H9 (cell line): ENCODE measurements at regions not wholly inside any gene's neighbourhood (a gene's known extent, or its start where the extent isn't known, plus 50 kb on each side); places are given as distances from the start of the nearest gene placed in this dataset.

Experiments used
- DNase-seq: peaks from one replicate; pipeline ENCODE4 v3.0.0-alpha.2; 2017
- H2AFZ ChIP-seq: one replicate; pipeline ENCODE4 v1.6.1; 2013; ENCODE audit warnings: mild to moderate bottlenecking, low read length, control low read depth, moderate library complexity
- H2AK5ac ChIP-seq: 2 replicates; pipeline ENCODE4 v1.6.1; 2013; ENCODE audit warnings: low read length, control low read depth, mixed read lengths; ENCODE audit not compliant: insufficient read length
- H2BK120ac ChIP-seq: one replicate; pipeline ENCODE4 v1.6.1; 2013; ENCODE audit warnings: low read depth, mild to moderate bottlenecking, low read length, control low read depth, inconsistent platforms; ENCODE audit not compliant: poor library complexity, severe bottlenecking
- H2BK12ac ChIP-seq: 2 replicates; pipeline ENCODE4 v1.6.1; 2013; ENCODE audit warnings: low read length, control low read depth, mixed read lengths, low read depth; ENCODE audit not compliant: insufficient read length
- H2BK15ac ChIP-seq: 2 replicates; pipeline ENCODE4 v1.6.1; 2013; ENCODE audit warnings: low read depth, low read length, control low read depth
- H2BK20ac ChIP-seq: one replicate; pipeline ENCODE4 v1.6.1; 2013; ENCODE audit warnings: low read depth, mild to moderate bottlenecking, low read length, control low read depth, inconsistent platforms; ENCODE audit not compliant: poor library complexity, severe bottlenecking
- H2BK5ac ChIP-seq: 2 replicates; pipeline ENCODE4 v1.6.1; 2013; ENCODE audit warnings: low read length, control low read depth, mixed read lengths; ENCODE audit not compliant: insufficient read length
- H3K14ac ChIP-seq: 2 replicates; pipeline ENCODE4 v1.6.1; 2013; ENCODE audit warnings: low read length, control low read depth; ENCODE audit not compliant: insufficient read depth
- H3K18ac ChIP-seq: 2 replicates; pipeline ENCODE4 v1.6.1; 2013; ENCODE audit warnings: low read depth, mild to moderate bottlenecking, mixed read lengths, low read length, control low read depth; ENCODE audit not compliant: insufficient read length
- H3K23ac ChIP-seq: 2 replicates; pipeline ENCODE4 v1.6.1; 2013; ENCODE audit warnings: low read length, control low read depth, mixed read lengths, low read depth; ENCODE audit not compliant: insufficient read length
- H3K23me2 ChIP-seq: 2 replicates; pipeline ENCODE4 v1.6.1; 2013; ENCODE audit warnings: low read depth, mild to moderate bottlenecking, mixed read lengths, low read length, control low read depth; ENCODE audit not compliant: insufficient read length, poor library complexity, severe bottlenecking
- H3K27ac ChIP-seq: 2 replicates; pipeline ENCODE4 v1.5.1; 2013; ENCODE audit warnings: low read length, control low read depth, mixed read lengths, low read depth; ENCODE audit not compliant: insufficient read length
- H3K27me3 ChIP-seq: 2 replicates; pipeline ENCODE4 v1.6.1; 2013; ENCODE audit warnings: low read length, control low read depth, inconsistent platforms; ENCODE audit not compliant: insufficient read depth
- H3K4ac ChIP-seq: 2 replicates; pipeline ENCODE4 v1.6.1; 2013; ENCODE audit warnings: low read depth, mild to moderate bottlenecking, control low read depth, inconsistent platforms, low read length, moderate library complexity
- H3K4me1 ChIP-seq: 2 replicates; pipeline ENCODE4 v1.6.1; 2013; ENCODE audit warnings: low read length, control low read depth, inconsistent platforms; ENCODE audit not compliant: insufficient read depth
- H3K4me2 ChIP-seq: 2 replicates; pipeline ENCODE4 v1.6.1; 2013; ENCODE audit warnings: low read length, control low read depth, mixed read lengths; ENCODE audit not compliant: insufficient read length, insufficient read depth
- H3K56ac ChIP-seq: 2 replicates; pipeline ENCODE4 v1.6.1; 2013; ENCODE audit warnings: low read depth, mild to moderate bottlenecking, mixed read lengths, low read length, control low read depth; ENCODE audit not compliant: insufficient read length
- H3K79me1 ChIP-seq: 2 replicates; pipeline ENCODE4 v1.6.1; 2013; ENCODE audit warnings: low read depth, mild to moderate bottlenecking, moderate library complexity, low read length, control low read depth, inconsistent platforms; ENCODE audit not compliant: insufficient read depth, poor library complexity, severe bottlenecking
- H3K79me2 ChIP-seq: 2 replicates; pipeline ENCODE4 v1.6.1; 2013; ENCODE audit warnings: low read length, control low read depth, inconsistent platforms; ENCODE audit not compliant: insufficient read depth
- H3K9ac ChIP-seq: 2 replicates; pipeline ENCODE4 v1.6.1; 2013; ENCODE audit warnings: low read length, control low read depth, mixed read lengths; ENCODE audit not compliant: insufficient read length; ENCODE audit errors: extremely low read depth
- H3K9me3 ChIP-seq: one replicate; pipeline ENCODE4 v1.6.1; 2013; ENCODE audit warnings: low read depth, low read length, inconsistent platforms; ENCODE audit not compliant: control insufficient read depth
- H3T11ph ChIP-seq: one replicate; pipeline ENCODE4 v1.6.1; 2013; ENCODE audit warnings: mild to moderate bottlenecking, low read length, control low read depth, inconsistent platforms
- H4K20me1 ChIP-seq: one replicate; pipeline ENCODE4 v1.6.1; 2013; ENCODE audit not compliant: control insufficient read depth, insufficient read length, insufficient read depth
- H4K5ac ChIP-seq: 2 replicates; pipeline ENCODE4 v1.6.1; 2013; ENCODE audit warnings: low read depth, mild to moderate bottlenecking, mixed read lengths, low read length, control low read depth; ENCODE audit not compliant: insufficient read length
- H4K8ac ChIP-seq: replicated peaks from 2 replicates; pipeline ENCODE4 v1.6.1; 2013; ENCODE audit warnings: low read length, control low read depth, mixed read lengths, low read depth; ENCODE audit not compliant: insufficient read length
- H4K91ac ChIP-seq: 2 replicates; pipeline ENCODE4 v1.6.1; 2013; ENCODE audit warnings: low read depth, mild to moderate bottlenecking, moderate library complexity, mixed read lengths, low read length, control low read depth; ENCODE audit not compliant: insufficient read length
- H3K27ac Mint-ChIP-seq, 3 experiments: 2 replicates in 2 of 3; 3 replicates in 1 of 3; pipeline ENCODE4 v1.8.0; 2020 to 2021; ENCODE audit warnings: mixed read lengths in 3 of 3, mild to moderate bottlenecking in 1 of 3, moderate library complexity in 1 of 3
- H3K27me3 Mint-ChIP-seq: 2 replicates; pipeline ENCODE4 v1.8.0; 2021; ENCODE audit warnings: low read depth, mild to moderate bottlenecking, moderate library complexity, mixed read lengths
- H3K36me3 Mint-ChIP-seq, 3 experiments: 2 replicates in 2 of 3; 3 replicates in 1 of 3; pipeline ENCODE4 v1.8.0; 2020 to 2021; ENCODE audit warnings: low read depth in 3 of 3, mixed read lengths in 3 of 3; ENCODE audit not compliant: insufficient read depth in 1 of 3
- H3K4me1 Mint-ChIP-seq, 2 experiments: 2 replicates each; pipeline ENCODE4 v1.8.0; 2020; ENCODE audit warnings: mixed read lengths in 2 of 2
- H3K4me3 Mint-ChIP-seq, 2 experiments: 2 replicates in 1 of 2; 3 replicates in 1 of 2; pipeline ENCODE4 v1.8.0; 2020 to 2021; ENCODE audit warnings: mild to moderate bottlenecking in 2 of 2, mixed read lengths in 2 of 2, moderate library complexity in 1 of 2
- H3K9me3 Mint-ChIP-seq, 2 experiments: 2 replicates in 1 of 2; 3 replicates in 1 of 2; pipeline ENCODE4 v1.8.0; 2020; ENCODE audit warnings: mild to moderate bottlenecking in 2 of 2, mixed read lengths in 2 of 2, moderate library complexity in 1 of 2
- WGBS: extraction: QIAGEN DNeasy Blood & Tissue Kit; methylation state at CpG from one replicate; pipeline ENCODE4 v1.1.7; 2013; ENCODE audit warnings: missing lambda C conversion rate, low lambda C conversion rate, mixed read lengths; ENCODE audit not compliant: insufficient read length; ENCODE audit errors: extremely low coverage; 5-methylcytosine and 5-hydroxymethylcytosine counted together
- TF ChIP-seq, protein P1 (sequence below): fragments of 200-600 bp; sonication (generic); conservative IDR thresholded peaks from 3 replicates; pipeline ENCODE4 v1.8.0; 2021; ENCODE audit warnings: antibody characterized with exemption, mild to moderate bottlenecking

DNA sequence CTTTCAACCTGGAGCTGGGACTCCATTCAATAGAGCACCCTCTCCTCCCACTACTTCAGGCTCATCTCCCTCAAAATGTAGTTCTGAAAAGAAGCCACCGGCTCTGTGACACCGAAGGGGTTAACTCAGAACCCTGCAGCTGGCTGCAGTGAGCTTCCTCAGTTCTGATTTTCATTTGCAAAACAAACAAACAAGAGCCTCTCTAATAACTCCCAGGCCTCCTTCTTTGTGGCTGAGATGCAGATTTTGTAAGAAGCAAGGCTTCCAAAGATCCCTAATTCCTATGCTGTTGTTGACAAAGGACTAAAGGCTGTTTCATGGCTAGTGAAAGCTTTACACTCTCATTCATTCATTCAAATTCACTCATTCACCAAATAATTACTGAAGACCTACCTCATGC, 333.4 kb upstream of the TBX3 start:
- Histone ChIP-seq H2BK120ac (no peak overlapping the region), H3K79me1 (no peaks in the 10 kb centered on the region), H3K4me2 (no peak overlapping the region), H4K8ac (no peak overlapping the region), H4K5ac (no peak overlapping the region), H3K14ac (no peak overlapping the region), H2BK12ac (no peak overlapping the region), H2AFZ (no peak overlapping the region), H4K20me1 (no peaks in the 10 kb centered on the region), H3K23me2 (no peaks in the 10 kb centered on the region), H4K91ac (no peak overlapping the region), H3K27ac (no peak overlapping the region), H2AK5ac (no peak overlapping the region), H3K4me1 (peaks cover 7% of the 10 kb centered on the region; the same call in 1 of the 2 replicates), H2BK5ac (no peak overlapping the region), H3K9me3 (no peaks in the 10 kb centered on the region), H3K27me3 (no peaks in the 10 kb centered on the region; the same call in 1 of the 2 replicates), H3K18ac (no peak overlapping the region), H3K79me2 (no peaks in the 10 kb centered on the region), H3K23ac (no peak overlapping the region), H3K9ac (no peak overlapping the region), H3T11ph (no peak overlapping the region), H2BK15ac (no peak overlapping the region), H3K4ac (no peak overlapping the region), H3K56ac (no peak overlapping the region), H2BK20ac (no peak overlapping the region)
- peaks cover 43 to 45% of the 10 kb centered on the region in 2 experiments for H3K4me1 Mint-ChIP-seq
- WGBS: no CpG with 5 or more reads among the region's 2 CpGs
- no peak overlapping the region for H3K4me3 Mint-ChIP-seq
- H3K27ac Mint-ChIP-seq: no peak overlapping the region; a peak in 1 of 7 replicates
- H3K36me3 Mint-ChIP-seq: peaks cover 0 to 18% (median 0%) of the 10 kb centered on the region in 3 experiments; a peak in 4 of 7 replicates
- H3K9me3 Mint-ChIP-seq: peaks cover 4 to 6% of the 10 kb centered on the region in 2 experiments; a peak in 2 of 5 replicates
- TF ChIP-seq, protein P1, sequence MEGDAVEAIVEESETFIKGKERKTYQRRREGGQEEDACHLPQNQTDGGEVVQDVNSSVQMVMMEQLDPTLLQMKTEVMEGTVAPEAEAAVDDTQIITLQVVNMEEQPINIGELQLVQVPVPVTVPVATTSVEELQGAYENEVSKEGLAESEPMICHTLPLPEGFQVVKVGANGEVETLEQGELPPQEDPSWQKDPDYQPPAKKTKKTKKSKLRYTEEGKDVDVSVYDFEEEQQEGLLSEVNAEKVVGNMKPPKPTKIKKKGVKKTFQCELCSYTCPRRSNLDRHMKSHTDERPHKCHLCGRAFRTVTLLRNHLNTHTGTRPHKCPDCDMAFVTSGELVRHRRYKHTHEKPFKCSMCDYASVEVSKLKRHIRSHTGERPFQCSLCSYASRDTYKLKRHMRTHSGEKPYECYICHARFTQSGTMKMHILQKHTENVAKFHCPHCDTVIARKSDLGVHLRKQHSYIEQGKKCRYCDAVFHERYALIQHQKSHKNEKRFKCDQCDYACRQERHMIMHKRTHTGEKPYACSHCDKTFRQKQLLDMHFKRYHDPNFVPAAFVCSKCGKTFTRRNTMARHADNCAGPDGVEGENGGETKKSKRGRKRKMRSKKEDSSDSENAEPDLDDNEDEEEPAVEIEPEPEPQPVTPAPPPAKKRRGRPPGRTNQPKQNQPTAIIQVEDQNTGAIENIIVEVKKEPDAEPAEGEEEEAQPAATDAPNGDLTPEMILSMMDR: no peak
- H3K27me3 Mint-ChIP-seq: peaks cover 28% of the 10 kb centered on the region
- peak; percentile 50 for DNase-seq
